NCI-H446 (cell line): ENCODE measurements at regions not wholly inside any gene's neighbourhood (a gene's known extent, or its start where the extent isn't known, plus 50 kb on each side); places are given as distances from the start of the nearest gene placed in this dataset.

Experiments used
- DNase-seq, 2 experiments: peaks; one replicate each; lab custom pipeline; 2025; lab: John Stamatoyannopoulos, UW

GRCh38 chrX:107502316-107502715 lies 52.9 kb downstream of the FRMPD3 start:
- peak in 1 of 2 experiments; percentile 10 for DNase-seq

- DNase-seq = peak; percentile 0 to 38
Measured at GRCh38 chrX:107504006-107504405, 54.6 kb downstream of the FRMPD3 start.

- no peak for DNase-seq
Measured at GRCh38 chrX:107505223-107505622, 55.8 kb downstream of the FRMPD3 start.

GRCh38 chrX:107506596-107507031 lies 57.2 kb downstream of the FRMPD3 start:
- no peak for DNase-seq

- DNase-seq = no peak
Measured at GRCh38 chrX:107507093-107507743, 57.8 kb downstream of the FRMPD3 start.

- no peak for DNase-seq
Measured at GRCh38 chrX:107507744-107508117, 58.3 kb downstream of the FRMPD3 start.

GRCh38 chrX:107508925-107509324 lies 59.5 kb downstream of the FRMPD3 start:
- no peak for DNase-seq

- DNase-seq = no peak
Measured at GRCh38 chrX:107514944-107515343, 65.5 kb downstream of the FRMPD3 start.

- DNase-seq = no peak
Measured at GRCh38 chrX:107521877-107522586, 72.6 kb downstream of the FRMPD3 start.

- DNase-seq = no peak
Measured at GRCh38 chrX:107522901-107523300, 73.4 kb downstream of the FRMPD3 start.

GRCh38 chrX:107526141-107526540 lies 76.7 kb downstream of the FRMPD3 start:
- no peak for DNase-seq

GRCh38 chrX:107530141-107530540 lies 80.7 kb downstream of the FRMPD3 start:
- no peak for DNase-seq

- DNase-seq = peak in 1 of 2 experiments; percentile 12
Measured at GRCh38 chrX:107537815-107538214, 88.4 kb downstream of the FRMPD3 start.

- no peak for DNase-seq
Measured at GRCh38 chrX:107541244-107541643, 87.1 kb upstream of the PRPS1 start.

- no peak for DNase-seq
Measured at GRCh38 chrX:107542040-107542439, 86.3 kb upstream of the PRPS1 start.

- peak in 1 of 2 experiments; percentile 35 for DNase-seq
Measured at GRCh38 chrX:107542500-107542899, 85.8 kb upstream of the PRPS1 start.

- peak in 1 of 2 experiments; percentile 27 for DNase-seq
Measured at GRCh38 chrX:107547621-107548020, 80.7 kb upstream of the PRPS1 start.

GRCh38 chrX:107548775-107549174 lies 79.5 kb upstream of the PRPS1 start:
- no peak for DNase-seq

- no peak for DNase-seq
Measured at GRCh38 chrX:107549504-107549903, 78.8 kb upstream of the PRPS1 start.

- DNase-seq = peak; percentile 11 to 80
Measured at GRCh38 chrX:107551546-107551945, 76.8 kb upstream of the PRPS1 start.

GRCh38 chrX:107552930-107553329 lies 75.4 kb upstream of the PRPS1 start:
- DNase-seq = no peak

- no peak for DNase-seq
Measured at GRCh38 chrX:107556967-107557366, 71.3 kb upstream of the PRPS1 start.

- no peak for DNase-seq
Measured at GRCh38 chrX:107559506-107559905, 68.8 kb upstream of the PRPS1 start.

- DNase-seq = no peak
Measured at GRCh38 chrX:107560041-107560440, 68.3 kb upstream of the PRPS1 start.
